Retinal pigment epithelial cell (primary cell): ENCODE measurements at regions not wholly inside any gene's neighbourhood (a gene's known extent, or its start where the extent isn't known, plus 50 kb on each side); places are given as distances from the start of the nearest gene placed in this dataset.

Source experiments
- DNase-seq: peaks from one replicate; pipeline ENCODE4 v3.0.0-alpha.2; 2010; ENCODE audit warnings: low read depth
- H3K4me3 ChIP-seq: 2 replicates; pipeline ENCODE4 v1.5.1; 2011; ENCODE audit warnings: mild to moderate bottlenecking, low read length, control low read depth, moderate library complexity
- CTCF ChIP-seq: conservative IDR thresholded peaks from 2 replicates; pipeline ENCODE4 v1.5.1; 2011; ENCODE audit warnings: low read depth, low read length, control low read depth, inconsistent platforms

GRCh38 chr11:70716216-70716615 is 317.9 kb downstream of the CTTN start:
- DNase-seq, result no peak
- no peak for TF ChIP-seq CTCF
- no peak overlapping the region for H3K4me3 ChIP-seq

GRCh38 chr11:70716986-70717775 is 318.9 kb downstream of the CTTN start:
- H3K4me3 ChIP-seq, result no peak overlapping the region
- no peak for TF ChIP-seq CTCF
- no peak for DNase-seq

- DNase-seq, result no peak
- no peak overlapping the region for H3K4me3 ChIP-seq
- TF ChIP-seq CTCF, result no peak
Measured at GRCh38 chr11:70717936-70718595, 319.7 kb downstream of the CTTN start.

- TF ChIP-seq CTCF, result no peak
- DNase-seq, result no peak
- no peak overlapping the region for H3K4me3 ChIP-seq
Measured at GRCh38 chr11:70719516-70719915, 321.2 kb downstream of the CTTN start.

- no peak overlapping the region for H3K4me3 ChIP-seq
- no peak for DNase-seq
- TF ChIP-seq CTCF, result no peak
Measured at GRCh38 chr11:70720281-70720680, 322.0 kb downstream of the CTTN start.

- no peak for DNase-seq
- H3K4me3 ChIP-seq, result no peak overlapping the region
- no peak for TF ChIP-seq CTCF
Measured at GRCh38 chr11:70721006-70721405, 322.7 kb downstream of the CTTN start.

GRCh38 chr11:70725278-70725677 is 326.9 kb downstream of the CTTN start:
- no peak for TF ChIP-seq CTCF
- H3K4me3 ChIP-seq, result no peak overlapping the region
- DNase-seq, result no peak
